DND-41 (cell line): ENCODE measurements at regions not wholly inside any gene's neighbourhood (a gene's known extent, or its start where the extent isn't known, plus 50 kb on each side); places are given as distances from the start of the nearest gene placed in this dataset.

Source experiments
- EZH2 ChIP-seq: IDR thresholded peaks from 3 replicates; pipeline ENCODE4 v1.6.1; 2012; ENCODE audit warnings: borderline replicate concordance, low read depth, mild to moderate bottlenecking, moderate library complexity, low read length, inconsistent platforms; ENCODE audit not compliant: severe bottlenecking
- TF ChIP-seq, protein P1 (sequence below): IDR thresholded peaks from 2 replicates; pipeline ENCODE4 v1.5.1; 2012; ENCODE audit warnings: borderline replicate concordance, low read length, moderate library complexity, mild to moderate bottlenecking; ENCODE audit not compliant: poor library complexity, severe bottlenecking; ENCODE audit errors: extremely low read depth

- TF ChIP-seq, protein P1, sequence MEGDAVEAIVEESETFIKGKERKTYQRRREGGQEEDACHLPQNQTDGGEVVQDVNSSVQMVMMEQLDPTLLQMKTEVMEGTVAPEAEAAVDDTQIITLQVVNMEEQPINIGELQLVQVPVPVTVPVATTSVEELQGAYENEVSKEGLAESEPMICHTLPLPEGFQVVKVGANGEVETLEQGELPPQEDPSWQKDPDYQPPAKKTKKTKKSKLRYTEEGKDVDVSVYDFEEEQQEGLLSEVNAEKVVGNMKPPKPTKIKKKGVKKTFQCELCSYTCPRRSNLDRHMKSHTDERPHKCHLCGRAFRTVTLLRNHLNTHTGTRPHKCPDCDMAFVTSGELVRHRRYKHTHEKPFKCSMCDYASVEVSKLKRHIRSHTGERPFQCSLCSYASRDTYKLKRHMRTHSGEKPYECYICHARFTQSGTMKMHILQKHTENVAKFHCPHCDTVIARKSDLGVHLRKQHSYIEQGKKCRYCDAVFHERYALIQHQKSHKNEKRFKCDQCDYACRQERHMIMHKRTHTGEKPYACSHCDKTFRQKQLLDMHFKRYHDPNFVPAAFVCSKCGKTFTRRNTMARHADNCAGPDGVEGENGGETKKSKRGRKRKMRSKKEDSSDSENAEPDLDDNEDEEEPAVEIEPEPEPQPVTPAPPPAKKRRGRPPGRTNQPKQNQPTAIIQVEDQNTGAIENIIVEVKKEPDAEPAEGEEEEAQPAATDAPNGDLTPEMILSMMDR, result no peak
- no peak for TF ChIP-seq EZH2
Measured at GRCh38 chr3:164406281-164406680, 672.0 kb downstream of the SI start.
